Activated naive CD8-positive, alpha-beta T cell treated with anti-CD3 and anti-CD28 coated beads, Interleukin-2, amount 50 U/mL, for 24 hours (primary cell): ENCODE measurements at regions not wholly inside any gene's neighbourhood (a gene's known extent, or its start where the extent isn't known, plus 50 kb on each side); places are given as distances from the start of the nearest gene placed in this dataset.

ENCODE experiments used
- ATAC-seq: fragments of 150-1000 bp; cut with Tn5 transposase; one replicate; pipeline ENCODE4 v1.10.0; 2021
- DNase-seq: peaks from one replicate; pipeline ENCODE4 v3.0.0; 2021
- H3K27ac Mint-ChIP-seq: one replicate; pipeline ENCODE4 v1.8.0; 2021; ENCODE audit warnings: mild to moderate bottlenecking, mixed read lengths
- H3K27me3 Mint-ChIP-seq: one replicate; pipeline ENCODE4 v1.8.0; 2021; ENCODE audit warnings: mixed read lengths
- H3K36me3 Mint-ChIP-seq: one replicate; pipeline ENCODE4 v1.8.0; 2021; ENCODE audit warnings: low read depth, mixed read lengths
- H3K4me1 Mint-ChIP-seq: one replicate; pipeline ENCODE4 v1.8.0; 2021; ENCODE audit warnings: mixed read lengths
- H3K4me3 Mint-ChIP-seq: one replicate; pipeline ENCODE4 v1.8.0; 2021; ENCODE audit warnings: mild to moderate bottlenecking, moderate library complexity, mixed read lengths
- H3K9me3 Mint-ChIP-seq: one replicate; pipeline ENCODE4 v1.8.0; 2021; ENCODE audit warnings: mixed read lengths

- Mint-ChIP-seq H3K9me3 (no peaks in the 10 kb centered on the region), H3K27ac (no peak overlapping the region), H3K4me1 (no peaks in the 10 kb centered on the region), H3K36me3 (no peaks in the 10 kb centered on the region), H3K27me3 (peaks cover 2% of the 10 kb centered on the region), H3K4me3 (no peak overlapping the region)
- ATAC-seq (no peak), DNase-seq (no peak)
Observed at GRCh38 chr2:6077585-6077984, 385.4 kb downstream of the SOX11 start.

DNA sequence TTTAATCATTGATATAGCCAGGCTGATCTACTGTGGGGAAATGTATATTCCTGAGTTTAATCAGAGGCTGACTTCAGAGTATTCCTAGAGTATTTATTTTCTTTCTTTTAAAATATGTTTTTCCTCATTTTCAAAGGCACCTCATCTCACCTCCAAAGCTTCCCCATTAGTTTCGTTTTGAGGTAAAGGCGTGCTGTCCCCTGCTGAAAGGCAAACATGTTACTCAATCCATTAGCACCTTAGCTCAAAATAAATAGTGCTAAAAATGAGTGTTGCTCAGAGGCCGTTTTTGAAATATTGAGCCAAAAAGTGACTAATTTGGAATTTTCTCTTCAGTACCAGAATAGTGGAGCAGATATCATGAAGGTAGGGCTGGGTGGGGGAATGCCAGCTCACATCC lies 386.2 kb downstream of the SOX11 start:
- ATAC-seq (no peak), DNase-seq (no peak)
- H3K4me3 Mint-ChIP-seq, result no peak overlapping the region
- H3K36me3 Mint-ChIP-seq, result no peaks in the 10 kb centered on the region
- H3K9me3 Mint-ChIP-seq, result no peaks in the 10 kb centered on the region
- H3K27me3 Mint-ChIP-seq, result peaks cover 2% of the 10 kb centered on the region
- H3K4me1 Mint-ChIP-seq, result no peaks in the 10 kb centered on the region
- no peak overlapping the region for H3K27ac Mint-ChIP-seq

DNA sequence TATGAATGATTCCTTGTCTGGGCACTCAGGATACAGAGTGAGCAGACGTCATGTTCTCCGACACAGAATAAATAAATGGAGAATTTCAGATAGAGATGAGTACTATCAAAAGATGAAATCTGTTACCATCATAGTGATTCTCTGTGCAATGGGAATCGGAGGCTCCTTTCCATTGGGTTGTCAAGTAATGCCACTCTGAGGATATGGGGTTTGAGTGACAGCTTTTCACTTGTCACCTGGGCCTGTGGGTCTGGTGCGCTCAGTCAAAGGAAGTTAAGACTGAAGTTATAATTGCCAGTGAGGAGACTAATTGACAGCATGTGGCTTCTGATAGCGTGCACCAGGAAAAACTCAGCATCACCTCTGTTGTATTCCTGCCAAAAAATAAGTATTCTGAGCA lies 387.2 kb downstream of the SOX11 start:
- Mint-ChIP-seq H3K4me1 (no peaks in the 10 kb centered on the region), H3K9me3 (no peaks in the 10 kb centered on the region), H3K27ac (no peak overlapping the region), H3K27me3 (peaks cover 2% of the 10 kb centered on the region), H3K4me3 (no peak overlapping the region), H3K36me3 (no peaks in the 10 kb centered on the region)
- DNase-seq (no peak), ATAC-seq (no peak)

DNA sequence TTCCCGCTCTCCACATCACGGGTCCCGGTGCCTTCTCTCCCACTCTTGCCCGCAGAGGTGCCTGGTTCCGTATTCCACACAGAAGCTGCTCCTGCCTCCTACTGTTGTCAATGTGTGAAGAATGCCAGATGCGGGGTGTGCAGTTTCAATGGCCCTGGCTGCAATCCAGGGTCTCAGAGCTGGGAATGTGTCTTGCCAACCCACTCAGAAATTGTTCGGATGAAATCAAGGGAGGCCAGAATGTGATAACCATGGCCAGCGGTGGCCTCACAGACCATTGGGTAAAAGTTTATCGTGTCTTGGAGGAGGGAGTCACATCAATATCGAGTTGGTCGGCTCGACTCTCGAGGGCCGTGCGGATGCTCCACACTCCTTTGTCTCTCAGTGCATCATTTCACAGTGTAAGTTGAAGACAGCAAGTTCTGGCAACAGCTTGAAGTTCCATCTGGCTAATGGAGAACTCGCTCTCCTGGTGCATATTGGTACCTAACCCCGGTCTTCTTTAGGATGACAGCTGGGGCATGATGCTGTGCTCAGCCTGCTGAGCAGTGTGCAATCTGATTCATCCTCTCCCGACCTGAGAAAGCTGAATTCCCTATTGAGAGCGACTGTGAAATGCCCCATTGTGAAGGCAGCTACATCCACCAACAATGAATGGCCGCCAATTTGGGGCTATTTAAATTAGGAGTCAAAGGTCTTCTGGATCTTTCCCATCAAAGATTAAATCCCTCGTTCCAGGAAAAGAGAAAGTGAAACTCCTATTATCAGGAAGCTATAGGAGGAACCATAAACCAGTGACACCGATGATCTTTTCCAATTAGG lies 389.0 kb downstream of the SOX11 start:
- no peak for ATAC-seq
- peaks cover 2% of the 10 kb centered on the region for H3K27me3 Mint-ChIP-seq
- no peak for DNase-seq
- no peaks in the 10 kb centered on the region for H3K9me3 Mint-ChIP-seq
- H3K27ac Mint-ChIP-seq, result no peak overlapping the region
- no peaks in the 10 kb centered on the region for H3K36me3 Mint-ChIP-seq
- H3K4me1 Mint-ChIP-seq, result no peaks in the 10 kb centered on the region
- no peak overlapping the region for H3K4me3 Mint-ChIP-seq

DNA sequence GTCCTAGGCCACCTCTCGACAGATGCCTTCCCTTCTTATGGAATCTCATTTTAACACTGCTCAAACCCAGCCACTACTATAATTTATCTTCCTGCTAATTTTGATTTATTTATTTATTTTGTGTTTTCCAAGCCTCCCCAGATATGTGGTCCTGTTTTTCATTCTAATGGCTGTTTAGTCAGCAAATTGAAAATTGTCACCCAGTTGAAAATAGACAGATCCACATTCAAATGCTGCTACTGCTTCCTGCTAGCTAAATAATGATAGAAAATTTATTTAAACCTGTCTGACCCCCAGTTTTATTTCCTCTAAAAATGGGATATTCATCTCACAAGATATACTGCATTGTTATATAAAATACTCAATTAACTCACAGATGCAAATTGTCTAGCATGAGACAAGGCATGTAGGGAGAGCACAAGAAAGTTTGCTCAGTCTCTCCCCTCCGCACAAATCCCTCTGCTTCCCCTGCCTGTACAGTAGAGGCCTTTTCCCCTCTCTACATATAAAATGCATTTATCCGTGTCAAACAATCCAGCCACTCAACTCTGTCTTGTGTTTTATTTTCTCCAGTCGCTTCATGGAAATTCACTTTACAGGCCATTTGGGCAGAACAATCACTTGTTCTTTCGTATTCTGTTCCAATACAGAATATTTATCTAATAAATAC lies 389.9 kb downstream of the SOX11 start:
- Mint-ChIP-seq H3K4me1 (no peaks in the 10 kb centered on the region), H3K9me3 (no peaks in the 10 kb centered on the region), H3K27me3 (peaks cover 2% of the 10 kb centered on the region), H3K4me3 (no peak overlapping the region), H3K27ac (no peak overlapping the region), H3K36me3 (no peaks in the 10 kb centered on the region)
- DNase-seq (no peak), ATAC-seq (no peak)

DNA sequence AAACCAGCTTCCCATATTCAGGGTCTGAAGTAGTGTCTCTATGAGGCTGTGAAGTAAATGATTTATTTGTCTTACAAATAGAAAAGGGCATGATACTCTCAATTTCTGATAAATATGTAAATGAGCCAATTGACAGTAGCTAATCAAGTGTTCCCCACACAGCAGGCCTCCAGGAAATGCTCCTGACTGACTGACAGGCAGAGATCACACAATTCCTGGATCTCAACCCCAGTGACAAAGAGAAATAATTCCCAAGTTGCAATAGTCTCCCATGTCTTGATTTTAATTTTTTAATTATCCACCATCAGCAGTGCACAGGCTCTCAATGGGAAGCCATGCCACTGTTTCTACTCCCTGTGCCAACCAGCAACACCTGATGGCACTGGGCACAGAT lies 390.4 kb downstream of the SOX11 start:
- no peak overlapping the region for H3K27ac Mint-ChIP-seq
- no peaks in the 10 kb centered on the region for H3K9me3 Mint-ChIP-seq
- DNase-seq, result no peak
- H3K4me3 Mint-ChIP-seq, result no peak overlapping the region
- H3K4me1 Mint-ChIP-seq, result no peaks in the 10 kb centered on the region
- peaks cover 2% of the 10 kb centered on the region for H3K27me3 Mint-ChIP-seq
- H3K36me3 Mint-ChIP-seq, result no peaks in the 10 kb centered on the region
- ATAC-seq, result no peak

DNA sequence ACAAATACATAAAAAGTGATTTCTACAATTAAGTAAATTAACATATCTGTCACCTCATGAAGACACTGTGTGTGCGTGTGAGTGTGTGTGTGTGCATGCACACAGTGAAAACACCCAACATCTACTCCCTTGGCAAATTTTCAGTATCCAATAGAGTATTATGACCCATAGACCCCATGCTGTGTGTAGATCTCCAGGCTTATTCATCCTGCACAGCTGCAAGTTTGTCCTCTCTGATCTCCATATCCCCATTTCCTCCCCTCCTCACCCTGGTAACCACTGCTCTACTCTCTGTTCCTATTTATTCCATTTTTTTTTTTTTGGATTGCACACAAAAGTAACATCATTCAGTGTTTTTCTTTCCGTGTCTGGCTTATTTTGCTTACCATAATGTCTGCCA lies 391.0 kb downstream of the SOX11 start:
- Mint-ChIP-seq H3K4me1 (no peaks in the 10 kb centered on the region), H3K27me3 (peaks cover 2% of the 10 kb centered on the region), H3K27ac (no peak overlapping the region), H3K36me3 (no peaks in the 10 kb centered on the region), H3K9me3 (no peaks in the 10 kb centered on the region), H3K4me3 (no peak overlapping the region)
- ATAC-seq (no peak), DNase-seq (no peak)

GRCh38 chr2:6089474-6089873 lies 397.3 kb downstream of the SOX11 start:
- H3K27ac Mint-ChIP-seq, result no peak overlapping the region
- H3K36me3 Mint-ChIP-seq, result no peaks in the 10 kb centered on the region
- no peak overlapping the region for H3K4me3 Mint-ChIP-seq
- H3K27me3 Mint-ChIP-seq, result no peaks in the 10 kb centered on the region
- no peaks in the 10 kb centered on the region for H3K9me3 Mint-ChIP-seq
- H3K4me1 Mint-ChIP-seq, result no peaks in the 10 kb centered on the region
- no peak for DNase-seq
- no peak for ATAC-seq

DNA sequence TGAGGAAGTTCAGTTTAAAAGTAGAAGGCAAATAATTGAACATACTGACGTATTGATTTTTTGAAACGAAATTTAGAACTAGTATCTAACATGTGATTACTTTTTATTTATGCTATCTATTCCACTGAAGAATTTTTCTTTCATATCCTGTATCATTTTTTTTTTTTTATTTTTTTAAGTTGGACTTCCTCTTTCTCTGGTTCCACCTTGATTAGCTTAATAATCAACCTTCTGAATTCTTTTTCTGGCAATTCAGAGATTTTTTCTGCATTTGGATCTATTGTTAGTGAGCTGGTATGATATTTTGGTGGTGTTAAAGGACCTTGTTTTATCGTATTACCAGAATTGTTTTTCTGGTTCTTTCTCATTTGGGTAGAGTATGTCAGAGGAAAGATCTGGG lies 411.2 kb downstream of the SOX11 start:
- Mint-ChIP-seq H3K36me3 (no peaks in the 10 kb centered on the region), H3K27me3 (no peaks in the 10 kb centered on the region), H3K27ac (no peak overlapping the region), H3K4me3 (no peak overlapping the region), H3K9me3 (peaks cover 8% of the 10 kb centered on the region), H3K4me1 (no peaks in the 10 kb centered on the region)
- no peak for ATAC-seq
- no peak for DNase-seq

- Mint-ChIP-seq H3K27ac (no peak overlapping the region), H3K36me3 (no peaks in the 10 kb centered on the region), H3K27me3 (no peaks in the 10 kb centered on the region), H3K4me1 (no peaks in the 10 kb centered on the region), H3K9me3 (peaks cover 8% of the 10 kb centered on the region), H3K4me3 (no peak overlapping the region)
- DNase-seq, result no peak
- no peak for ATAC-seq
Observed at GRCh38 chr2:6103949-6104348, 411.8 kb downstream of the SOX11 start.

DNA sequence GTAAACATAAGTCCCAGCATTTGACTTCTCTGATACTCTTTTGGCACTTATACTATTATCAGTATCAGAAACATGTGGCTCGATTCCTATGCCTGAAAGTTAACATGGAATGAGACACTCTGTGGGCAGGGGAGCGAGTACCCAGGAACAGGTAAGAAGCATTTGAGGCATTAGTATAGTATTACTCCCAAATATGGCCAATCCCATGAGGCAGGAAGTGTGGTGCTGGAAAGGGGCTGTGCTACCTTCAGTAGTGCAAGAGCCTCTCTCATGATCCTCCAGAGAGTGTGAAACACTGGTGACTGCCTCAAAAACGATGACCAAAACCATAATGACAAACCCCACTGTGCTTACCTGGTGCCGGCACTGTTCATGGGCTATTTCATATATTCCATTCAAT lies 415.1 kb downstream of the SOX11 start:
- ATAC-seq (no peak), DNase-seq (no peak)
- Mint-ChIP-seq H3K9me3 (no peaks in the 10 kb centered on the region), H3K27me3 (no peaks in the 10 kb centered on the region), H3K4me1 (no peaks in the 10 kb centered on the region), H3K27ac (no peak overlapping the region), H3K4me3 (no peak overlapping the region), H3K36me3 (no peaks in the 10 kb centered on the region)

DNA sequence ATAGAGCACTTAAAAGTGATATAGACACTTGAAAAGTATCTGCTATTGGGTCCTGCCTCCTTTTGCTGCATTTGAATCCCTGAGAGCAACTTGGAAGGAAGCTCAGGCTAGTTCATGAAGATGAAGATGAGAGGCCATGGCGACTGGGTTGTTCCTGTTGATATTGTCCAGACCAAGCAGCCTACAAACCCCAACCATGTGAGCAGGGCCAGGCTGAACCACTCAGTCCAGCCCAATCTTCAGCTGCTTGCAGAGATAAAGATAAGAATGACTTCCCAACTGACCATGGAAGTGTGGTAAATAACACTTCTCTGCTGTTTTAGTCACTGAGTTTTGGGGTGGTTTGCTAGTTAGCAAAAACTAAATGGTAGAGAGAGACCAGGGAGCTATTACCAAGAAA lies 417.6 kb downstream of the SOX11 start:
- Mint-ChIP-seq H3K9me3 (no peaks in the 10 kb centered on the region), H3K36me3 (no peaks in the 10 kb centered on the region)

DNA sequence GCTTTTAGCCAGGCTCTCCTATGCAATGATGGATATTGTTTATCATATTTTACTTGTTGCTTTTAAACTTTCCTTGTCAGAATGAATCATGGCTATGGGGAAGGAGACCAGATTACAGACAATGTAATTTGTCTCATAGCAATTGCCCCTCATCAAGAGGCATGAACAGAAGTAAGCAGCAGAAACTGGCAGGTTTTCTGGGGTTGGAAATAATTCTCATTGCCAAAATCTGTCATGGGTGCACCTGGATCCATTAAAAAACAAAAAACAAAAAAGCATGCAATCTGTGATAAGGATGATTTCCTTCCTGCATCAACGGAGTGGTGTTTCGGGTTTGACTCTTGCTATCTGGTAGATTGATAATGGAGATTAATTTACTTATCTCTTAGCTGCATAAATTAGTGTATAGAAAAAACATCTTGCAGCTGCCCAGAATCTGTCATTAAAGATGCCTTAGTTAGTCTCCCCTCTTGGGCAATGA lies 419.6 kb downstream of the SOX11 start:
- H3K27ac Mint-ChIP-seq, result no peak overlapping the region
- ATAC-seq (no peak), DNase-seq (no peak)
- no peaks in the 10 kb centered on the region for H3K27me3 Mint-ChIP-seq
- H3K4me3 Mint-ChIP-seq, result no peak overlapping the region
- peaks cover 5% of the 10 kb centered on the region for H3K9me3 Mint-ChIP-seq
- H3K36me3 Mint-ChIP-seq, result no peaks in the 10 kb centered on the region
- no peaks in the 10 kb centered on the region for H3K4me1 Mint-ChIP-seq

More for the DNA sequence above, 417.6 kb downstream of the SOX11 start:
- Mint-ChIP-seq H3K4me3 (no peak overlapping the region), H3K27ac (no peak overlapping the region), H3K27me3 (no peaks in the 10 kb centered on the region), H3K4me1 (no peaks in the 10 kb centered on the region)
- no peak for ATAC-seq
- no peak for DNase-seq

DNA sequence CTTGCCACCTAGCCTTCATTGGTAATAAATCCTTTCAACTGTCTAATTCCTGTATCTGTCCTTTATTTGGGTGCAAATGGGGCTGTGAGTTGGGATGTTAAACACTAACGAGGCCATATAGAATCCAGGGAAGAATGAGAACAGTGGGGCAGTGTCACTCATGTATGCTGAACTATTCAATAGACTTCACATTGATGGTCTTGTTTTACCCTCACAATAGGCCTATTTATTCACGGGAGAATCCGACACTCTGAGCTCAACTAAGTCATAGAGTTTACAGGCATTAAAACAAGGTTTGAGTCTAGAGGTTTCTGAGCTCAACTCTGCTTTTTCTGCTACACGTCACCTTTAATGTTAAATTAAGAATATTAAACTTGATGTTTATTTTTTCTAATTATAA lies 421.6 kb downstream of the SOX11 start:
- Mint-ChIP-seq H3K27ac (no peak overlapping the region), H3K9me3 (peaks cover 5% of the 10 kb centered on the region), H3K27me3 (peaks cover 2% of the 10 kb centered on the region), H3K4me1 (no peaks in the 10 kb centered on the region), H3K4me3 (no peak overlapping the region), H3K36me3 (no peaks in the 10 kb centered on the region)
- no peak for DNase-seq
- no peak for ATAC-seq

GRCh38 chr2:6127718-6128117 lies 435.5 kb downstream of the SOX11 start:
- DNase-seq (no peak), ATAC-seq (no peak)
- H3K4me1 Mint-ChIP-seq, result no peaks in the 10 kb centered on the region
- no peaks in the 10 kb centered on the region for H3K9me3 Mint-ChIP-seq
- no peak overlapping the region for H3K4me3 Mint-ChIP-seq
- H3K36me3 Mint-ChIP-seq, result no peaks in the 10 kb centered on the region
- no peak overlapping the region for H3K27ac Mint-ChIP-seq
- no peaks in the 10 kb centered on the region for H3K27me3 Mint-ChIP-seq
